ENCODE measurements at regions not wholly inside any gene's neighbourhood (a gene's known extent, or its start where the extent isn't known, plus 50 kb on each side); places are given as distances from the start of the nearest gene placed in this dataset.

GRCh38 chr9:129411501-129412175 is 209.3 kb downstream of the C9orf50 start:
- DNase-seq, result no peak

GRCh38 chr9:129410226-129410625 is 210.7 kb downstream of the C9orf50 start:
- DNase-seq, result no peak

GRCh38 chr9:129408535-129409215 is 212.2 kb downstream of the C9orf50 start:
- no peak for DNase-seq

GRCh38 chr9:129407905-129408452 is 212.9 kb downstream of the C9orf50 start:
- no peak for DNase-seq

- no peak for DNase-seq
Observed at GRCh38 chr9:129406278-129407225, 214.3 kb downstream of the C9orf50 start.

GRCh38 chr9:129405827-129406213 is 215.1 kb downstream of the C9orf50 start:
- DNase-seq, result no peak

- no peak for DNase-seq
Observed at GRCh38 chr9:129405089-129405826, 215.6 kb downstream of the C9orf50 start.

- DNase-seq, result no peak
Observed at GRCh38 chr9:129404621-129405020, 216.3 kb downstream of the C9orf50 start.

- DNase-seq, result no peak
Observed at GRCh38 chr9:129403779-129404620, 216.9 kb downstream of the C9orf50 start.

- DNase-seq, result no peak
Observed at GRCh38 chr9:129402931-129403778, 217.7 kb downstream of the C9orf50 start.

GRCh38 chr9:129402371-129402739 is 218.5 kb downstream of the C9orf50 start:
- DNase-seq, result no peak

GRCh38 chr9:129401623-129402370 is 219.1 kb downstream of the C9orf50 start:
- DNase-seq, result no peak

- DNase-seq, result no peak
Observed at GRCh38 chr9:129400971-129401622, 219.8 kb downstream of the C9orf50 start.

GRCh38 chr9:129400001-129400970 is 220.6 kb downstream of the C9orf50 start:
- no peak for DNase-seq

- DNase-seq, result no peak
Observed at GRCh38 chr9:129399634-129399990, 221.3 kb downstream of the C9orf50 start.

GRCh38 chr9:129398961-129399633 is 221.0 kb upstream of the IER5L start:
- no peak for DNase-seq

All from NCI-H446 (cell line).